Esophagus muscularis mucosa (tissue), 4 donors: ENCODE measurements at regions not wholly inside any gene's neighbourhood (a gene's known extent, or its start where the extent isn't known, plus 50 kb on each side); places are given as distances from the start of the nearest gene placed in this dataset.

Source experiments
- EP300 ChIP-seq: sonication (generic); formaldehyde crosslinking; IDR thresholded peaks from one replicate; pipeline ENCODE4 v1.6.1; 2017; ENCODE audit warnings: antibody characterized with exemption
- POLR2A ChIP-seq: fragments of 450-650 bp; IDR thresholded peaks from one replicate; pipeline ENCODE4 v1.6.1; 2017; ENCODE audit warnings: antibody characterized with exemption, moderate library complexity, mild to moderate bottlenecking, low read depth
- POLR2AphosphoS5 ChIP-seq, 2 donors: sonication (generic); formaldehyde crosslinking; IDR thresholded peaks; one replicate each; pipeline ENCODE4 v1.6.1; 2017; ENCODE audit warnings: antibody characterized with exemption in 2 of 2
- TF ChIP-seq, protein P1 (sequence below), 3 experiments: fragments of 200-600 bp in 2 of 3; fragments of 450-650 bp in 1 of 3; sonication (generic) in 2 of 3; IDR thresholded peaks; one replicate each; pipeline ENCODE4 v1.5.1; 2017 to 2019; ENCODE audit warnings: antibody characterized with exemption in 3 of 3, mild to moderate bottlenecking in 2 of 3, moderate library complexity in 1 of 3

DNA sequence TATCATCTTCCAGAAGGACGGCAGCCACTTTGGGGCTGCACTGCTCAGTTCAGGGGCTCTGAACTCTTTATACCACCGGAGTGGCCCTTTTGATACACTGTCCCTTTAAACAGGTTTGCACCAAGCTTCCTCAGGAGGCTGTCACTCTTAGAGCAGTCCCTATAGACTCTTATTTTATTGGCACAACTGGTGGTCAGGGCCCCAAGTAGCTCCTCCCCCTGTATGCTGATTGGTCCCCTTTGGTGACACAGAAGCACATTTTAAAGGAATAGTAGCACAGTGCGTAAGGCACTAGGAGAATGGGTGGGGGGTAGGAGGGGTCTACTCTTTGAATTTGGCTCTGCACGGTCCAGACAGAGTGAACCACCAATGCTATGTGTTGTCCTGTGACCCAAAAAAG is 122.6 kb upstream of the MLN start:
- TF ChIP-seq POLR2A (no peak), POLR2AphosphoS5 (IDR thresholded peaks at IDR 0.05) (no peak), EP300 (no peak)
- TF ChIP-seq, protein P1, sequence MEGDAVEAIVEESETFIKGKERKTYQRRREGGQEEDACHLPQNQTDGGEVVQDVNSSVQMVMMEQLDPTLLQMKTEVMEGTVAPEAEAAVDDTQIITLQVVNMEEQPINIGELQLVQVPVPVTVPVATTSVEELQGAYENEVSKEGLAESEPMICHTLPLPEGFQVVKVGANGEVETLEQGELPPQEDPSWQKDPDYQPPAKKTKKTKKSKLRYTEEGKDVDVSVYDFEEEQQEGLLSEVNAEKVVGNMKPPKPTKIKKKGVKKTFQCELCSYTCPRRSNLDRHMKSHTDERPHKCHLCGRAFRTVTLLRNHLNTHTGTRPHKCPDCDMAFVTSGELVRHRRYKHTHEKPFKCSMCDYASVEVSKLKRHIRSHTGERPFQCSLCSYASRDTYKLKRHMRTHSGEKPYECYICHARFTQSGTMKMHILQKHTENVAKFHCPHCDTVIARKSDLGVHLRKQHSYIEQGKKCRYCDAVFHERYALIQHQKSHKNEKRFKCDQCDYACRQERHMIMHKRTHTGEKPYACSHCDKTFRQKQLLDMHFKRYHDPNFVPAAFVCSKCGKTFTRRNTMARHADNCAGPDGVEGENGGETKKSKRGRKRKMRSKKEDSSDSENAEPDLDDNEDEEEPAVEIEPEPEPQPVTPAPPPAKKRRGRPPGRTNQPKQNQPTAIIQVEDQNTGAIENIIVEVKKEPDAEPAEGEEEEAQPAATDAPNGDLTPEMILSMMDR (IDR thresholded peaks at IDR 0.05), result no peak
